HepG2 (cell line): ENCODE measurements at regions not wholly inside any gene's neighbourhood (a gene's known extent, or its start where the extent isn't known, plus 50 kb on each side); places are given as distances from the start of the nearest gene placed in this dataset.

ENCODE experiments used
- ARNT2 ChIP-seq: sonication (generic); formaldehyde crosslinking; IDR thresholded peaks from 2 replicates; pipeline ENCODE4 v1.8.0; 2022; ENCODE audit warnings: mild to moderate bottlenecking, low read depth, missing genetic modification reagents, moderate library complexity
- GRHL1 ChIP-seq: sonication (generic); formaldehyde crosslinking; conservative IDR thresholded peaks from 2 replicates; pipeline ENCODE4 v1.8.0; 2022; ENCODE audit warnings: missing genetic modification reagents
- MXD3 ChIP-seq: IDR thresholded peaks from 2 replicates; pipeline ENCODE4 v1.6.1; 2016; ENCODE audit warnings: mild to moderate bottlenecking, missing biosample characterization, missing genetic modification reagents
- TF ChIP-seq, protein P1 (sequence below): sonication (generic); formaldehyde crosslinking; conservative IDR thresholded peaks from 2 replicates; pipeline ENCODE4 v1.4.0; 2020; ENCODE audit warnings: missing genetic modification reagents

DNA sequence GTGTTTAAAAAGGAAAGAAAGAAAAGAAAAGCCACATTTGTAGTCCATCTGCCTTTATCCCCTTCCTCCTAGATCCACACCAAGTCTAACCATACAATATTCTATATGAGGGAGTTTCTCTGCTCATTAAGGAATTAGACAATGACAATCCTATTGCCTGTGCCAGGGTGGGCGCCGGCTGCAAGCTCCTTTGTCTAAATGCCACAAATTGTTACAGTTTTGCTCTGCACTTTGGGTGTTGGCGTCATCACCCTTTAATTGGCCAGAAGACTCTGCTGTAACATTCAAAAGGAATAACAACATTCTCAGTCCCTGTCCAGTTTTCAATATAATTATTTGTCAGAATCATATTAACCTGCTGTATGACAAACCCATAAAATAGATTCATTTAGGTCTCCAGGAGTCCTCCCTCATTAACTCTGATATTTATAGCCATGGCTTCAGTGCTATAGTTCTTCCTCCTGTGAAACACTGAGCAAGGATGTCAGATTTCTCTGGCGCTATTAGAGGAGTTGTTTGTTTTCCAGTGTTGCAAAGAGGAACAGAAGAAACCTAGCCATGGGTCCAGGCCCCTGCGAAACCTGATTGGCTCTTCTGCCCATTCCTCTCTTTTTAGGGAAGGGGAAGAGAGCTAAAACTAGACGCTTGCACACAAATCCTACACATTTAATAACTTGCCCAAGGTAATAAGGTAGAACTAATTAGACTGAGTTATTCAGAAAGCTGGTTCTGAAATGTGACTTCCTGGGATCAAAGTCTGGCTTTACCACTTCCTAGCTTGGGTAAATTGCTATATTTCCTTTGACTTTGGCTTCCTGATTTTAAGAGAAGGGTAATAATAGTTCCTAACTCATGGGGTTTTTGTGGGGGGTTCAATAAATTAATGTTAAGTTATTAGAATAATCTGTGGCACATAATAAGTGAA, 112.4 kb downstream of the CD47 start (continued):
- TF ChIP-seq GRHL1 (CRISPR knock-in tag) = no peak
- no peak for TF ChIP-seq MXD3 (CRISPR knock-in tag)
- TF ChIP-seq, protein P1, sequence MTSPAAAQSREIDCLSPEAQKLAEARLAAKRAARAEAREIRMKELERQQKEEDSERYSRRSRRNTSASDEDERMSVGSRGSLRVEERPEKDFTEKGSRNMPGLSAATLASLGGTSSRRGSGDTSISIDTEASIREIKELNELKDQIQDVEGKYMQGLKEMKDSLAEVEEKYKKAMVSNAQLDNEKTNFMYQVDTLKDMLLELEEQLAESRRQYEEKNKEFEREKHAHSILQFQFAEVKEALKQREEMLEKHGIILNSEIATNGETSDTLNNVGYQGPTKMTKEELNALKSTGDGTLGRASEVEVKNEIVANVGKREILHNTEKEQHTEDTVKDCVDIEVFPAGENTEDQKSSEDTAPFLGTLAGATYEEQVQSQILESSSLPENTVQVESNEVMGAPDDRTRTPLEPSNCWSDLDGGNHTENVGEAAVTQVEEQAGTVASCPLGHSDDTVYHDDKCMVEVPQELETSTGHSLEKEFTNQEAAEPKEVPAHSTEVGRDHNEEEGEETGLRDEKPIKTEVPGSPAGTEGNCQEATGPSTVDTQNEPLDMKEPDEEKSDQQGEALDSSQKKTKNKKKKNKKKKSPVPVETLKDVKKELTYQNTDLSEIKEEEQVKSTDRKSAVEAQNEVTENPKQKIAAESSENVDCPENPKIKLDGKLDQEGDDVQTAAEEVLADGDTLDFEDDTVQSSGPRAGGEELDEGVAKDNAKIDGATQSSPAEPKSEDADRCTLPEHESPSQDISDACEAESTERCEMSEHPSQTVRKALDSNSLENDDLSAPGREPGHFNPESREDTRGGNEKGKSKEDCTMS (CRISPR knock-in tag) = no peak
- TF ChIP-seq ARNT2 (CRISPR knock-in tag) = no peak
